ENCODE measurements at regions not wholly inside any gene's neighbourhood (a gene's known extent, or its start where the extent isn't known, plus 50 kb on each side); places are given as distances from the start of the nearest gene placed in this dataset.

DNA sequence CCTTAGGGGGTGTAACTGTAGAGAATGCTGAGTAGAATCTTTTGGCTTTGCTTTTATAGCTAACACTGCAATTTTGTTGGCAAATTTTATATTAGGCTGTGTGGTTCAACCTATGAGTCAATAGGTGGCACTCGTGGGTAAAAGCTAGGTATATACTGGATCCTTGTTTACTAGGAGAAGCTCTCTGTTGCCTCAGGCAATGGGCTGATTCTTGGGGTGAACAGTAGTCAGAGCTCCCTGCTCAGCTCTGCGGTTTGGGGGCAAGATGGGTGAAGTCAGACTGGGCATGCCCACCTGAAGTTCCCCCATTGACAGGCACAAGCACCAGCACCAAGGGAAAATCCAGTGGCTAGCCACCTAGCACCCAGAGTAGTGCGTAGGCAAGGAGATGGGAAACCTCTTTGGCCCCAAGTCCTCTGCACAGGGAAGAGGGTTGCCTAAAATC, 238.7 kb downstream of the FAM181B start:
- 43 to 53% (median 51%) methylated on average over 3 of the region's 3 CpGs for WGBS, 3 donors
- Histone ChIP-seq H3K27ac (no peak overlapping the region), H3K9me3 (no peaks in the 10 kb centered on the region), H3K4me3 (no peak overlapping the region), H3K4me1 (ENCODE audit: insufficient read depth) (no peaks in the 10 kb centered on the region), H3K27me3 (no peaks in the 10 kb centered on the region), H3K36me3 (no peaks in the 10 kb centered on the region)
- no peak for DNase-seq
- intact Hi-C loops (cut with DNase I): no loop called here
- TF ChIP-seq, protein P1, sequence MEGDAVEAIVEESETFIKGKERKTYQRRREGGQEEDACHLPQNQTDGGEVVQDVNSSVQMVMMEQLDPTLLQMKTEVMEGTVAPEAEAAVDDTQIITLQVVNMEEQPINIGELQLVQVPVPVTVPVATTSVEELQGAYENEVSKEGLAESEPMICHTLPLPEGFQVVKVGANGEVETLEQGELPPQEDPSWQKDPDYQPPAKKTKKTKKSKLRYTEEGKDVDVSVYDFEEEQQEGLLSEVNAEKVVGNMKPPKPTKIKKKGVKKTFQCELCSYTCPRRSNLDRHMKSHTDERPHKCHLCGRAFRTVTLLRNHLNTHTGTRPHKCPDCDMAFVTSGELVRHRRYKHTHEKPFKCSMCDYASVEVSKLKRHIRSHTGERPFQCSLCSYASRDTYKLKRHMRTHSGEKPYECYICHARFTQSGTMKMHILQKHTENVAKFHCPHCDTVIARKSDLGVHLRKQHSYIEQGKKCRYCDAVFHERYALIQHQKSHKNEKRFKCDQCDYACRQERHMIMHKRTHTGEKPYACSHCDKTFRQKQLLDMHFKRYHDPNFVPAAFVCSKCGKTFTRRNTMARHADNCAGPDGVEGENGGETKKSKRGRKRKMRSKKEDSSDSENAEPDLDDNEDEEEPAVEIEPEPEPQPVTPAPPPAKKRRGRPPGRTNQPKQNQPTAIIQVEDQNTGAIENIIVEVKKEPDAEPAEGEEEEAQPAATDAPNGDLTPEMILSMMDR (IDR thresholded peaks at IDR 0.05): no peak
- TF ChIP-seq POLR2A (IDR thresholded peaks at IDR 0.05): no peak
- TF ChIP-seq EP300 (IDR thresholded peaks at IDR 0.05): no peak

DNA sequence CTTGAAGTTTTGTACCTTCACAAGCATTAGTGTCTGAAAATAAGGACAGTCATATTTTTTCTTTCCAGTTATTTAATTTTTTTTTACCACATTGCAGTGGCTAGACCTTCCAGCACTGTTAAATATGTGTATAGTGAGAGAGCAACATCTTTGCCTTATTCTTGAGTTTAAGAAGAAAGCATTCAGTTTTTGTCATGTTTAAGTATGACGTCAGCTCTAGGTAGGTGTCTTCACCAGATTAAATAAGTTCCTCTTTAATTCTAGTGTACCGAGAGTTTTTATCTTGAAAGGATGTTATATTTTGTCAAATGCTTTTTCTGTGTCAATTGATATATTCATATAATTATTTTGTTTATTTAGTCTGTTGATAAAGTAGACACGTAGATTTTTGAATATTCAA, 258.8 kb downstream of the FAM181B start:
- no peak for DNase-seq
- no peaks in the 10 kb centered on the region for H3K9me3 ChIP-seq
- TF ChIP-seq POLR2A (IDR thresholded peaks at IDR 0.05): no peak
- intact Hi-C loops (cut with DNase I): no loop called here
- H3K4me1 ChIP-seq (ENCODE audit: insufficient read depth): no peaks in the 10 kb centered on the region
- H3K27me3 ChIP-seq: no peaks in the 10 kb centered on the region
- no peak overlapping the region for H3K4me3 ChIP-seq
- 58 to 74% (median 62%) methylated on average over 3 of the region's 3 CpGs for WGBS, 3 donors
- no peak overlapping the region for H3K27ac ChIP-seq
- H3K36me3 ChIP-seq: no peaks in the 10 kb centered on the region

DNA sequence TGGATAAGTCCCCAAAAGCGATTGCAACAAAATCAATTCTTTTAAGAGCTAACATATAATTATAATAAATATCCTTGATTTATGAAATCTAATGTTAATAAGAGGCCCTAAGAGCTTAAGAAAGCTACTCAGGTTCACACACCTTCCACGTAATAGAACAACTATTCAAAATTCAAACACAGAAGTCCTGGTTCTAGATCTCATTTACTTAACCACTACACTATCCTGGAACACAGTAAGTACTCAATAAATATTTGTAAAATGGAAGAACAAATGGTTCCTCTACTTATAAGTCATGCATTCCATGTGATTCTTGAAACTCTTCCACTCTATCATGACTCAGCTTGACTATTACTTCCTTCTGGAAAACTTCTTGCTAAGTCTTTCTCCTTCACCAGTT, 268.2 kb downstream of the FAM181B start:
- Histone ChIP-seq H3K27ac (no peak overlapping the region), H3K27me3 (no peaks in the 10 kb centered on the region), H3K36me3 (no peaks in the 10 kb centered on the region), H3K4me1 (ENCODE audit: insufficient read depth) (no peaks in the 10 kb centered on the region), H3K4me3 (no peak overlapping the region), H3K9me3 (no peaks in the 10 kb centered on the region)
- no peak for DNase-seq
- TF ChIP-seq POLR2A (IDR thresholded peaks at IDR 0.05): no peak
- TF ChIP-seq, protein P1 (IDR thresholded peaks at IDR 0.05): no peak
- TF ChIP-seq EP300 (IDR thresholded peaks at IDR 0.05): no peak
- intact Hi-C loops (cut with DNase I): no loop called here
- WGBS, 3 donors: 73 to 86% (median 83%) methylated on average over 2 of the region's 2 CpGs

DNA sequence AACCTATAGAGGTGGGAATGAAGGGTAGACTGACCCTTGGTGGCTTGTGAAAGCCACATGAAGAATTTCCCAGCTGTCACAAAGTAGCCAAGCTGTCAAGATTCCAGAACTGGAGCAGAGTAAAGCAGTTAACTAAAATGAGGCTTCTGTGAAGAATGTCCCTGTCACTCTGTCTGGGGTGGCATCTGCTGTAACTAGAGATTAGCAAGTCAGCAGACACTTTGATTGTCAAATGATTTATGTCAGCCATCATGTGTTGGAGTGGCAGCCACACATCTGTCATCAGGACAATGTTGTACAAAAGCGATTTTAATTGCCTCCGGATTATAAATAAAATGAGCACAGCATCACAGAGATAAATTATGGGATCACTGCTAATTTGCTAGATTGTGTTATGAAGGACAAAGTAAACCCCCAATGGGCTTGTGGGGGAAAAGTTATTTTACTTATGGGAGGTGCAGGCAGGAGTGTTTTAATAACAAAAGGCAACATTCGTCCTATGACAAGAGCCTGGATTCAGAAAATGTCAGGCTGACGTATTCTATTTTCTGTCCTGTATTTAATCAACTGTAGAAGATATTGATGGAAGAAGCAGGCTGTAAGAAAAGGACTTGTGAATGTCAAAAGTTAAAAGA, 270.9 kb downstream of the FAM181B start:
- Histone ChIP-seq H3K27ac (no peak overlapping the region), H3K4me1 (ENCODE audit: insufficient read depth) (no peaks in the 10 kb centered on the region), H3K27me3 (no peaks in the 10 kb centered on the region), H3K36me3 (no peaks in the 10 kb centered on the region), H3K9me3 (no peaks in the 10 kb centered on the region), H3K4me3 (no peak overlapping the region)
- intact Hi-C loops (cut with DNase I): no loop called here
- WGBS, 3 donors: 73 to 78% (median 77%) methylated on average over 4 of the region's 4 CpGs
- TF ChIP-seq EP300 (IDR thresholded peaks at IDR 0.05) (no peak), POLR2A (IDR thresholded peaks at IDR 0.05) (no peak)
- TF ChIP-seq, protein P1 (IDR thresholded peaks at IDR 0.05): no peak
- DNase-seq: no peak

DNA sequence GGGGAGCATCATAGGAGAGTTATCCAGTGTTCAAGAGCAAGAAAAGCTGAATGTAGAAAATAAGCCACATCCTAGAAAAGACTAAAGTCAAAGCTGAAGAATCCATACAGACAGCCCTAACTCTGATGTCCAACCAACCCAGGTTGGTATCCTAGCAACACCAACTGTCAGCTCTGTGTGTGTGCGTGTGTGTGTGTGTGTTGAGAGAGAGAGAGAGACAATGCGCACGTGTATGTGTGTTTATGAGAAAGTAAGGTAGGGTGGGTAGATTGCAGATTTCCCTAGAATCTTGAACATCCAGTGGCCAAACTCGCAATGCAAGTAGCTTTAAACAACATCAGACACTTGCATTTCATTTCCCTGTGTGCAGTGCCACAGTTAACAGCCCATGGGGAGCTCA, 274.9 kb downstream of the FAM181B start:
- H3K27me3 ChIP-seq: no peaks in the 10 kb centered on the region
- H3K36me3 ChIP-seq: no peaks in the 10 kb centered on the region
- TF ChIP-seq POLR2A (IDR thresholded peaks at IDR 0.05): no peak
- TF ChIP-seq, protein P1 (IDR thresholded peaks at IDR 0.05): no peak
- no peak for TF ChIP-seq EP300 (IDR thresholded peaks at IDR 0.05)
- H3K4me1 ChIP-seq (ENCODE audit: insufficient read depth): no peaks in the 10 kb centered on the region
- 31 to 59% (median 48%) methylated on average over 4 of the region's 4 CpGs for WGBS, 3 donors
- intact Hi-C loops (cut with DNase I): no loop called here
- H3K4me3 ChIP-seq: no peak overlapping the region
- no peak for DNase-seq
- no peaks in the 10 kb centered on the region for H3K9me3 ChIP-seq
- no peak overlapping the region for H3K27ac ChIP-seq
